ENCODE measurements at regions not wholly inside any gene's neighbourhood (a gene's known extent, or its start where the extent isn't known, plus 50 kb on each side); places are given as distances from the start of the nearest gene placed in this dataset.

DNA sequence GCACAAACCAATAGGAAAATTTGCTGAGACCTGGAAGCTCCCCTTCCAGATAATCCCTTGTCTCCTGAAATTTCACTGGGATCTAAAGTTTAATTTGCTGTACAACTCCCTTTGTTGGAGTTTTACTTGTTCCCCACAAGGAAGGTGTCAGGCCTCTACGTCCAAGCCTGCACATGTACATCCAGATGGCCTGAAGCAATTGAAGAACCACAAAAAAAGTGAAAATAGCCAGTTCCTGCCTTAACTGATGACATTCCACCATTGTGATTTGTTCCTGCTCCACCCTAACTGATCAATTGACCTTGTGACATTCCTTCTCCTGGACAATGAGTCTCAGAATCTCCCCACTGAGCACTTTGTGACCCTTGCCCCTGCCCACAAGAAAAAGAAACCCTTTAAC is 716.0 kb upstream of the PCDH20 start:
- Histone ChIP-seq H3K27ac (no peak overlapping the region), H3K27me3 (no peaks in the 10 kb centered on the region), H3K9me3 (no peaks in the 10 kb centered on the region), H3K36me3 (no peaks in the 10 kb centered on the region), H3K4me1 (no peaks in the 10 kb centered on the region), H3K4me3 (no peak overlapping the region)
- ATAC-seq, result no peak
- 0 to 50% methylated on average over 1 of the region's 1 CpG for WGBS, 2 donors (ENCODE audit: low coverage in 1 of 2)
- TF ChIP-seq POLR2A (IDR thresholded peaks at IDR 0.05) (no peak), POLR2AphosphoS5 (IDR thresholded peaks at IDR 0.05) (no peak), EP300 (IDR thresholded peaks at IDR 0.05) (no peak)
- TF ChIP-seq, protein P1, sequence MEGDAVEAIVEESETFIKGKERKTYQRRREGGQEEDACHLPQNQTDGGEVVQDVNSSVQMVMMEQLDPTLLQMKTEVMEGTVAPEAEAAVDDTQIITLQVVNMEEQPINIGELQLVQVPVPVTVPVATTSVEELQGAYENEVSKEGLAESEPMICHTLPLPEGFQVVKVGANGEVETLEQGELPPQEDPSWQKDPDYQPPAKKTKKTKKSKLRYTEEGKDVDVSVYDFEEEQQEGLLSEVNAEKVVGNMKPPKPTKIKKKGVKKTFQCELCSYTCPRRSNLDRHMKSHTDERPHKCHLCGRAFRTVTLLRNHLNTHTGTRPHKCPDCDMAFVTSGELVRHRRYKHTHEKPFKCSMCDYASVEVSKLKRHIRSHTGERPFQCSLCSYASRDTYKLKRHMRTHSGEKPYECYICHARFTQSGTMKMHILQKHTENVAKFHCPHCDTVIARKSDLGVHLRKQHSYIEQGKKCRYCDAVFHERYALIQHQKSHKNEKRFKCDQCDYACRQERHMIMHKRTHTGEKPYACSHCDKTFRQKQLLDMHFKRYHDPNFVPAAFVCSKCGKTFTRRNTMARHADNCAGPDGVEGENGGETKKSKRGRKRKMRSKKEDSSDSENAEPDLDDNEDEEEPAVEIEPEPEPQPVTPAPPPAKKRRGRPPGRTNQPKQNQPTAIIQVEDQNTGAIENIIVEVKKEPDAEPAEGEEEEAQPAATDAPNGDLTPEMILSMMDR (IDR thresholded peaks at IDR 0.05), result no peak

DNA sequence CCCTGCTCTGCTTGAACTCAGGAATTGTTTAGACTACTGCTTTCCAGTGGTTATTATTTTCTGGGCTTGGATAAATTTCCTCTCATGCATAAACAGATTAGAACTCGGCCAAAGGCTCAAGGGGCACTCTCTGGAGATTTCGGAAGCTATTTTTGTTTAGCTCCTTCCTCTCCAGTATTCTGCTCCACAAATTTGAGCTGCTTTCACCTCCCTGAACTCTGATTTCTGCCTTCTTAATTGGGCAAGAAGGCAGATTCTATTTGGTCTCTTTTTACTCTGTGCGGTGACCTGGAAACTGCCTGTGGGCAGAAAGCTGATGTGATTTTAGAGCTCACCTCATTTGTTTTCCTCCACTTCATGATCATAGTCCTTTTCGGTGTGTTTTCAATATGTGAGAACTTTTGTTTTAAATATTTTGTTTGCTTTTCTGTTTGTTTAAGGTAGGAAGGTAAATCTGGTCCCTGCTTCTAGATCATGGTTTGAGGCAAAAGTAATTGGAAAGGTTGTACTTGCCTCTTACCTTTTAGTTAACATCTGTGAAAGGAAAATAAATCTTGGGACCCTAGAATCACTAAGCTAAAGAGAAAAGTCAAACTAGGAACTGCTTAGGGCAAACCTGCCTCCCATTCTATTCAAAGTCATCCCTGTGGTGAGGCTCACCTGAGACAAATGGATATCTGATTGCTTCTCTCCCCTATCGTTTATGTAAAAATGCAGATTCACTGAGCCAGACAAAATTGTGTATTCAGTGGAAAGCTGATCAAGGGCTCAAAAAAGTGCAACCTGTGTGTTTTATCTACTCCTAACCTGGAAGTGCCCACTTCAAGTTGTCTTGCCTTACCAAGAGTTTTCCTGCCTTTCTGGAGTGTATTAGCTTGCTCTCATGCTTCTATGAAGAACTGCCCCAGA is 714.7 kb upstream of the PCDH20 start:
- ATAC-seq, result no peak
- no peak overlapping the region for H3K27ac ChIP-seq
- no peaks in the 10 kb centered on the region for H3K36me3 ChIP-seq
- WGBS, 2 donors (ENCODE audit: low coverage in 1 of 2), result 57 to 64% methylated on average over 3 to 5 of the region's 5 CpGs
- no peaks in the 10 kb centered on the region for H3K27me3 ChIP-seq
- H3K4me1 ChIP-seq, result no peaks in the 10 kb centered on the region
- no peak overlapping the region for H3K4me3 ChIP-seq
- no peak for TF ChIP-seq POLR2AphosphoS5 (IDR thresholded peaks at IDR 0.05)
- no peak for TF ChIP-seq EP300 (IDR thresholded peaks at IDR 0.05)
- no peak for TF ChIP-seq POLR2A (IDR thresholded peaks at IDR 0.05)
- TF ChIP-seq, protein P1 (IDR thresholded peaks at IDR 0.05), result no peak
- no peaks in the 10 kb centered on the region for H3K9me3 ChIP-seq

DNA sequence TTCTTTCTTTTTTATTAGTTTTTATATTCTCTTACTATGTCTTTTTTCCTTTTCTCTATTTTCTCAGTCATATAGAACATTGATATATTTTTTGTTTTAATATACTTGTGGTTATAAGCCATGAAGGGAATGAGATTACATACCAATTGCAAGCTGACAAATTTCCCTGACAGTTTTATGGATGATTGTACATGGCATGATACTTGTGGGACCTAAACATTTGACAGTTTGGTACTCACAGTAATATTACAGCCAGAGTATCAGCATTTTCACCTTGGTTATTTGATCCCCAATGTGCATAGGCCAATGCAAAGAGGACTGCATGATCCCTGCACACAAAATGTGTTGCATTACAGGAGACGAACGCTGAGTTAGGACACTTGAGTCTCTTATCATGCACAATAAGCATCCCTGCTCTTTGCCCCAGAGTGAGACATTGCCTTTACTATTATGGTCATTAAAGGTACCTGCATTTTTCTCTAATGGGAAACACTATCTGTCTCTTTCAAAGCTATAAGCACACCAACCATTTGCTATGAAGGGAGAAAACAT is 713.4 kb upstream of the PCDH20 start:
- TF ChIP-seq POLR2AphosphoS5 (IDR thresholded peaks at IDR 0.05) (no peak), EP300 (IDR thresholded peaks at IDR 0.05) (no peak), POLR2A (IDR thresholded peaks at IDR 0.05) (no peak)
- TF ChIP-seq, protein P1 (IDR thresholded peaks at IDR 0.05), result no peak
- H3K9me3 ChIP-seq, result no peaks in the 10 kb centered on the region
- ATAC-seq, result no peak
- H3K27me3 ChIP-seq, result no peaks in the 10 kb centered on the region
- H3K27ac ChIP-seq, result no peak overlapping the region
- no peak overlapping the region for H3K4me3 ChIP-seq
- WGBS, 2 donors (ENCODE audit: low coverage in 1 of 2), result 65 to 86% methylated on average over 2 of the region's 2 CpGs
- no peaks in the 10 kb centered on the region for H3K4me1 ChIP-seq
- H3K36me3 ChIP-seq, result no peaks in the 10 kb centered on the region

- Histone ChIP-seq H3K27ac (no peak overlapping the region), H3K4me1 (no peaks in the 10 kb centered on the region), H3K9me3 (no peaks in the 10 kb centered on the region), H3K4me3 (no peak overlapping the region), H3K27me3 (no peaks in the 10 kb centered on the region), H3K36me3 (no peaks in the 10 kb centered on the region)
- TF ChIP-seq EP300 (IDR thresholded peaks at IDR 0.05) (no peak), POLR2AphosphoS5 (IDR thresholded peaks at IDR 0.05) (no peak), POLR2A (IDR thresholded peaks at IDR 0.05) (no peak)
- TF ChIP-seq, protein P1 (IDR thresholded peaks at IDR 0.05), result no peak
- no peak for ATAC-seq
- 86 to 91% methylated on average over 1 of the region's 1 CpG for WGBS, 2 donors (ENCODE audit: low coverage in 1 of 2)
Observed at GRCh38 chr13:62126400-62126799, 710.8 kb upstream of the PCDH20 start.

GRCh38 chr13:62125451-62125850 is 709.8 kb upstream of the PCDH20 start:
- WGBS, 2 donors (ENCODE audit: low coverage in 1 of 2), result 68 to 79% methylated on average over 1 of the region's 1 CpG
- ATAC-seq, result no peak
- no peak overlapping the region for H3K4me3 ChIP-seq

More at GRCh38 chr13:62125451-62125850, 709.8 kb upstream of the PCDH20 start:
- no peaks in the 10 kb centered on the region for H3K4me1 ChIP-seq
- no peaks in the 10 kb centered on the region for H3K27me3 ChIP-seq
- H3K27ac ChIP-seq, result no peak overlapping the region
- H3K36me3 ChIP-seq, result no peaks in the 10 kb centered on the region
- TF ChIP-seq, protein P1 (IDR thresholded peaks at IDR 0.05), result no peak
- TF ChIP-seq EP300 (IDR thresholded peaks at IDR 0.05), result no peak
- TF ChIP-seq POLR2AphosphoS5 (IDR thresholded peaks at IDR 0.05), result no peak
- H3K9me3 ChIP-seq, result no peaks in the 10 kb centered on the region

All from gastroesophageal sphincter (tissue), 4 donors.